IMR-90 (cell line): ENCODE measurements at regions not wholly inside any gene's neighbourhood (a gene's known extent, or its start where the extent isn't known, plus 50 kb on each side); places are given as distances from the start of the nearest gene placed in this dataset.

Source experiments
- ATAC-seq: fragments of 200-7000 bp; cut with Tn5 transposase; 2 replicates; pipeline ENCODE4 v1.9.1; 2020; ENCODE audit warnings: low read depth, mild to moderate bottlenecking, moderate library complexity
- BruUV-seq: library from RNA; stranded (reverse); fragments of 400-500 nt; replicated peaks from 2 replicates; lab custom pipeline; 2021; lab: Mats Ljungman, UMichigan
- CTCF ChIA-PET: fragments of 300-600 bp; formaldehyde crosslinking; extraction: SDS; loops from one replicate; lab custom pipeline; 2021; ENCODE audit warnings: antibody characterized with exemption; lab: Yijun Ruan, JAX
- POLR2A ChIA-PET: fragments of 300-600 bp; sonication (Branson Sonifier 250); formaldehyde crosslinking; loops from one replicate; lab custom pipeline; 2022; ENCODE audit warnings: antibody characterized with exemption; ENCODE audit not compliant: unreplicated experiment; lab: Charles Lee
- DNase-seq: peaks from one replicate; pipeline ENCODE4 v3.0.0; 2013
- H2AFZ ChIP-seq: replicated peaks from 2 replicates; pipeline ENCODE3; 2013; ENCODE audit warnings: low read length, mild to moderate bottlenecking; ENCODE audit not compliant: poor library complexity
- H2AK5ac ChIP-seq: 2 replicates; pipeline ENCODE4 v1.6.1; 2013; ENCODE audit warnings: low read depth, low read length, inconsistent platforms
- H2AK9ac ChIP-seq: replicated peaks from 2 replicates; pipeline ENCODE3; 2013; ENCODE audit warnings: mild to moderate bottlenecking, low read depth, low read length, moderate library complexity; ENCODE audit not compliant: poor library complexity
- H2BK120ac ChIP-seq: 2 replicates; pipeline ENCODE4 v1.6.1; 2013; ENCODE audit warnings: low read depth, low read length, inconsistent platforms
- H2BK15ac ChIP-seq: 3 replicates; pipeline ENCODE4 v1.6.1; 2013; ENCODE audit warnings: low read depth, low read length, inconsistent platforms
- H2BK20ac ChIP-seq: 2 replicates; pipeline ENCODE4 v1.6.1; 2013; ENCODE audit warnings: low read depth, mild to moderate bottlenecking, inconsistent platforms, low read length, moderate library complexity
- H2BK5ac ChIP-seq: 2 replicates; pipeline ENCODE4 v1.6.1; 2013; ENCODE audit warnings: mild to moderate bottlenecking, low read depth, low read length, inconsistent platforms; ENCODE audit not compliant: poor library complexity, severe bottlenecking
- H3K14ac ChIP-seq: replicated peaks from 2 replicates; pipeline ENCODE4 v1.6.1; 2013; ENCODE audit warnings: low read depth, low read length, inconsistent platforms
- H3K18ac ChIP-seq: 2 replicates; pipeline ENCODE4 v1.6.1; 2013; ENCODE audit warnings: low read depth, low read length, control low read depth
- H3K23ac ChIP-seq: 2 replicates; pipeline ENCODE4 v1.6.1; 2013; ENCODE audit warnings: low read depth, low read length, inconsistent platforms
- H3K27ac ChIP-seq: 2 replicates; pipeline ENCODE4 v1.5.1; 2013; ENCODE audit warnings: mild to moderate bottlenecking, control low read depth, low read length; ENCODE audit not compliant: insufficient read depth
- H3K27me3 ChIP-seq: 2 replicates; pipeline ENCODE4 v1.6.1; 2013; ENCODE audit warnings: low read length; ENCODE audit not compliant: control insufficient read depth, insufficient read depth
- H3K36me3 ChIP-seq: 2 replicates; pipeline ENCODE4 v1.6.1; 2013; ENCODE audit warnings: low read length, mixed read lengths; ENCODE audit not compliant: control insufficient read depth, insufficient read depth
- H3K4ac ChIP-seq: 2 replicates; pipeline ENCODE4 v1.6.1; 2013; ENCODE audit warnings: low read depth, low read length, inconsistent platforms
- H3K4me1 ChIP-seq: 2 replicates; pipeline ENCODE4 v1.6.1; 2013; ENCODE audit warnings: low read length, mixed read lengths; ENCODE audit not compliant: control insufficient read depth, insufficient read depth
- H3K4me2 ChIP-seq: 2 replicates; pipeline ENCODE4 v1.6.1; 2013; ENCODE audit warnings: low read depth, mild to moderate bottlenecking, control low read depth, low read length, moderate library complexity
- H3K4me3 ChIP-seq: 2 replicates; pipeline ENCODE4 v1.5.1; 2013; ENCODE audit warnings: low read depth, mild to moderate bottlenecking, control low read depth, low read length, moderate library complexity; ENCODE audit not compliant: insufficient read depth
- H3K56ac ChIP-seq: 2 replicates; pipeline ENCODE4 v1.6.1; 2013; ENCODE audit warnings: low read length, inconsistent platforms; ENCODE audit not compliant: insufficient read depth; ENCODE audit errors: extremely low read depth
- H3K79me1 ChIP-seq, 2 experiments: 2 replicates each; pipeline ENCODE4 v1.6.1; 2013; ENCODE audit warnings: low read length in 2 of 2, inconsistent platforms in 1 of 2, low read depth in 1 of 2
- H3K9ac ChIP-seq: 2 replicates; pipeline ENCODE4 v1.6.1; 2013; ENCODE audit warnings: low read depth, low read length, control low read depth
- H3K9me1 ChIP-seq: 2 replicates; pipeline ENCODE4 v1.6.1; 2013; ENCODE audit warnings: low read length, inconsistent platforms; ENCODE audit not compliant: insufficient read depth
- H3K9me3 ChIP-seq: 2 replicates; pipeline ENCODE4 v1.6.1; 2013; ENCODE audit warnings: low read length; ENCODE audit not compliant: control insufficient read depth, insufficient read depth
- H4K20me1 ChIP-seq: 2 replicates; pipeline ENCODE4 v1.6.1; 2013; ENCODE audit warnings: low read length, inconsistent platforms; ENCODE audit not compliant: insufficient read depth
- H4K5ac ChIP-seq: 2 replicates; pipeline ENCODE4 v1.6.1; 2013; ENCODE audit warnings: mild to moderate bottlenecking, low read depth, low read length, control low read depth
- H4K8ac ChIP-seq, 2 experiments: 2 replicates each; pipeline ENCODE4 v1.6.1; 2013; ENCODE audit warnings: low read depth in 2 of 2, low read length in 2 of 2, control low read depth in 1 of 2, inconsistent platforms in 1 of 2
- H4K91ac ChIP-seq: 2 replicates; pipeline ENCODE4 v1.6.1; 2013; ENCODE audit warnings: low read depth, low read length, inconsistent platforms; ENCODE audit not compliant: insufficient read depth
- BHLHE40 ChIP-seq: fragments of 150-350 bp; IDR thresholded peaks from 2 replicates; pipeline ENCODE4 v1.6.1; 2016; ENCODE audit warnings: mild to moderate bottlenecking, low read depth, low read length
- CEBPB ChIP-seq: IDR thresholded peaks from 2 replicates; pipeline ENCODE4 v1.6.1; 2012; ENCODE audit warnings: low read depth, low read length, improper control_type of control experiment
- CHD1 ChIP-seq: IDR thresholded peaks from 2 replicates; pipeline ENCODE4 v1.6.1; 2012; ENCODE audit warnings: low read depth, low read length, improper control_type of control experiment
- FOS ChIP-seq: fragments of 150-350 bp; IDR thresholded peaks from 2 replicates; pipeline ENCODE4 v1.6.1; 2016; ENCODE audit warnings: low read depth, low read length
- MAFK ChIP-seq: IDR thresholded peaks from 2 replicates; pipeline ENCODE4 v1.6.1; 2012; ENCODE audit warnings: low read depth, low read length, improper control_type of control experiment
- MAZ ChIP-seq: IDR thresholded peaks from 2 replicates; pipeline ENCODE4 v1.6.1; 2012; ENCODE audit warnings: low read depth, mild to moderate bottlenecking, low read length, improper control_type of control experiment, moderate library complexity, borderline replicate concordance
- MXI1 ChIP-seq: IDR thresholded peaks from 2 replicates; pipeline ENCODE4 v1.6.1; 2012; ENCODE audit warnings: low read depth, mild to moderate bottlenecking, low read length, moderate library complexity, borderline replicate concordance
- NFE2L2 ChIP-seq: fragments of 150-350 bp; IDR thresholded peaks from 2 replicates; pipeline ENCODE4 v1.6.1; 2016; ENCODE audit warnings: low read depth, mild to moderate bottlenecking, low read length
- POLR2A ChIP-seq: IDR thresholded peaks from 2 replicates; pipeline ENCODE4 v1.6.1; 2012; ENCODE audit warnings: mild to moderate bottlenecking, low read depth, low read length
- RAD21 ChIP-seq: IDR thresholded peaks from 2 replicates; pipeline ENCODE4 v1.6.1; 2012; ENCODE audit warnings: low read length, improper control_type of control experiment
- RCOR1 ChIP-seq: IDR thresholded peaks from 2 replicates; pipeline ENCODE4 v1.6.1; 2012; ENCODE audit warnings: mild to moderate bottlenecking, low read length, improper control_type of control experiment; ENCODE audit not compliant: insufficient replicate concordance
- RFX5 ChIP-seq: IDR thresholded peaks from 2 replicates; pipeline ENCODE4 v1.8.0; 2012; ENCODE audit warnings: low read depth, mild to moderate bottlenecking, low read length, moderate library complexity
- SMC3 ChIP-seq: fragments of 150-350 bp; IDR thresholded peaks from 2 replicates; pipeline ENCODE4 v1.6.1; 2016; ENCODE audit warnings: low read depth, mild to moderate bottlenecking, antibody characterized with exemption, low read length, moderate library complexity
- WGBS, 2 experiments: methylation state at CpG; one replicate each; pipeline versions ENCODE4 v1.1.5 to v1.1.7; 2013; ENCODE audit warnings: missing lambda C conversion rate in 2 of 2; ENCODE audit not compliant: insufficient read length in 1 of 2; ENCODE audit errors: extremely low coverage in 2 of 2; 5-methylcytosine and 5-hydroxymethylcytosine counted together
- dilution Hi-C: fragments of 300-500 bp; cut with HindIII; formaldehyde crosslinking; loops from one replicate; pipeline ENCODE4 v1.14.3; 2018; ENCODE audit warnings: low sequenced_read_pairs; ENCODE audit not compliant: unreplicated experiment
- in situ Hi-C: fragments of 300-500 bp; cut with MboI; formaldehyde crosslinking; loops from 3 replicates; pipeline ENCODE4 v1.14.3; 2019; ENCODE audit warnings: low sequenced_read_pairs, inconsistent platforms, mixed read lengths
- intact Hi-C: fragments of 100-400 bp; cut with micrococcal nuclease; formaldehyde crosslinking; loops from 2 replicates; pipeline ENCODE4 v1.10.0; 2022
- TF ChIP-seq, protein P1 (sequence below): fragments of 150-350 bp; IDR thresholded peaks from 2 replicates; pipeline ENCODE4 v1.6.1; 2017; ENCODE audit warnings: mild to moderate bottlenecking, antibody characterized with exemption, low read length, low read depth
- TF ChIP-seq, protein P2 (sequence below): conservative IDR thresholded peaks from 2 replicates; pipeline ENCODE4 v1.5.1; 2012; ENCODE audit warnings: mild to moderate bottlenecking, low read depth, low read length, improper control_type of control experiment

DNA sequence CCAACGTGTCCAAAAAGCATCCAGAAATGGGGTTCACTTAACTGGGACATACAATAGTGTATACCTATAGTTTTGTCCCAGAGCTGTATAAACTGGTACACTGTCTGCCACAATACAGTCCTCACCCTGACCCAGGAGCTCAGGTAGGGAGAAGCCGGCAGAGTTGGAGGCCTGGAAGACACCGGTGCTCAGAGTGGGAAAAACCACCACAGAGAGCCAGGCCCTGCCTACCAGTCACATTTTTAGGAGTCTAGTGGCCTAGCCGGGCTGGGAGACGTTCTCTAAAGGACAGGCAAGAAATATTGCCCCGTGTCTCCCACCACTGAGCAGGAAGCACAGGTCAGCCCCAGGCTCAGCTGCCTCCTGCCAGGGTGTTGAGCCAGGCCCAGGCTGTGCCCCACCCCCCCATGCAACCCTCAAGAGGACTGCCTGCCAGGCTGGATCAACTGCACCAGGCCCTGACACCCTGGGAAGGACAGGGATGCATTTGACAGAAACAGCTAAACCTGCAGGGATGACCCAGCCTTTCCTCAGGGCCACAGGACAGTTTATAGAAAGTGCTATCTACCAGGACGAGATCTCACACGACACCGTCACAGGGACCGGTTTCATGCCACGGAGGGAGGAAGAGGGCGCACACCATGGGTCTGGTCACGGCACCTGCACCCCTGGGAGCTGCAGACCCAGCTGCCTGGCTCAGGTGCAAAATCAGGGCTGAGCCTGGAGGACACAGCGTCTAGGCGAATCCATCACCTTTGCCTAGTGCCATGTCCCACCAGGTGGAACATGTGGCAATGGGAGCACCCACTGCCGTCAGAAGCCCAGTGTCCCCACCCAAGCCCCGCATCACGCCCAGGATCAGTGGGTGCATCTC lies 89.9 kb downstream of the TMEM18 start:
- ChIA-PET CTCF (no interaction called here), POLR2A (no interaction called here)
- no peak overlapping the region for H3K4ac ChIP-seq
- no peak overlapping the region for H3K4me3 ChIP-seq
- no peak overlapping the region for H3K18ac ChIP-seq
- H3K27me3 ChIP-seq = no peaks in the 10 kb centered on the region
- H2AFZ ChIP-seq = no peak overlapping the region
- in situ Hi-C loops = no loop called here
- ATAC-seq (no peak), DNase-seq (no peak)
- peaks cover 41% of the 10 kb centered on the region for H3K9me3 ChIP-seq
- H3K56ac ChIP-seq = no peak overlapping the region
- no peak overlapping the region for H2BK15ac ChIP-seq
- H2BK20ac ChIP-seq = no peak overlapping the region
- dilution Hi-C loops = no loop called here
- H3K9ac ChIP-seq = no peak overlapping the region
- H2BK5ac ChIP-seq = no peak overlapping the region
- BruUV-seq = no TSS peak
- H4K20me1 ChIP-seq = no peaks in the 10 kb centered on the region
- H3K4me1 ChIP-seq = no peaks in the 10 kb centered on the region
- TF ChIP-seq MXI1 (no peak), RAD21 (no peak), SMC3 (no peak), RFX5 (no peak), CHD1 (no peak), NFE2L2 (no peak), FOS (no peak), MAZ (no peak), BHLHE40 (no peak), CEBPB (no peak), RCOR1 (no peak), POLR2A (no peak), MAFK (no peak)
- TF ChIP-seq, protein P1, sequence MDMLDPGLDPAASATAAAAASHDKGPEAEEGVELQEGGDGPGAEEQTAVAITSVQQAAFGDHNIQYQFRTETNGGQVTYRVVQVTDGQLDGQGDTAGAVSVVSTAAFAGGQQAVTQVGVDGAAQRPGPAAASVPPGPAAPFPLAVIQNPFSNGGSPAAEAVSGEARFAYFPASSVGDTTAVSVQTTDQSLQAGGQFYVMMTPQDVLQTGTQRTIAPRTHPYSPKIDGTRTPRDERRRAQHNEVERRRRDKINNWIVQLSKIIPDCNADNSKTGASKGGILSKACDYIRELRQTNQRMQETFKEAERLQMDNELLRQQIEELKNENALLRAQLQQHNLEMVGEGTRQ = no peak
- TF ChIP-seq, protein P2, sequence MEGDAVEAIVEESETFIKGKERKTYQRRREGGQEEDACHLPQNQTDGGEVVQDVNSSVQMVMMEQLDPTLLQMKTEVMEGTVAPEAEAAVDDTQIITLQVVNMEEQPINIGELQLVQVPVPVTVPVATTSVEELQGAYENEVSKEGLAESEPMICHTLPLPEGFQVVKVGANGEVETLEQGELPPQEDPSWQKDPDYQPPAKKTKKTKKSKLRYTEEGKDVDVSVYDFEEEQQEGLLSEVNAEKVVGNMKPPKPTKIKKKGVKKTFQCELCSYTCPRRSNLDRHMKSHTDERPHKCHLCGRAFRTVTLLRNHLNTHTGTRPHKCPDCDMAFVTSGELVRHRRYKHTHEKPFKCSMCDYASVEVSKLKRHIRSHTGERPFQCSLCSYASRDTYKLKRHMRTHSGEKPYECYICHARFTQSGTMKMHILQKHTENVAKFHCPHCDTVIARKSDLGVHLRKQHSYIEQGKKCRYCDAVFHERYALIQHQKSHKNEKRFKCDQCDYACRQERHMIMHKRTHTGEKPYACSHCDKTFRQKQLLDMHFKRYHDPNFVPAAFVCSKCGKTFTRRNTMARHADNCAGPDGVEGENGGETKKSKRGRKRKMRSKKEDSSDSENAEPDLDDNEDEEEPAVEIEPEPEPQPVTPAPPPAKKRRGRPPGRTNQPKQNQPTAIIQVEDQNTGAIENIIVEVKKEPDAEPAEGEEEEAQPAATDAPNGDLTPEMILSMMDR = no peak
- H4K5ac ChIP-seq = no peak overlapping the region
- H2BK120ac ChIP-seq = no peak overlapping the region
- no peak overlapping the region for H3K27ac ChIP-seq
- no peaks in the 10 kb centered on the region for H3K36me3 ChIP-seq
- intact Hi-C loops = no loop called here
- no peaks in the 10 kb centered on the region for H3K79me1 ChIP-seq
- no peak overlapping the region for H4K8ac ChIP-seq
- 59% methylated on average over 9 of the region's 18 CpGs; no CpG with 5 or more reads in 1 of the 2 experiments for WGBS, 2 experiments
- H3K9me1 ChIP-seq = no peaks in the 10 kb centered on the region
- no peak overlapping the region for H4K91ac ChIP-seq
- H3K14ac ChIP-seq = no peak overlapping the region
- H2AK5ac ChIP-seq = no peak overlapping the region
- H3K4me2 ChIP-seq = no peak overlapping the region
- H2AK9ac ChIP-seq = no peak overlapping the region
- no peak overlapping the region for H3K23ac ChIP-seq
